Adrenal gland (tissue), 9 donors: ENCODE measurements at regions not wholly inside any gene's neighbourhood (a gene's known extent, or its start where the extent isn't known, plus 50 kb on each side); places are given as distances from the start of the nearest gene placed in this dataset.
A peak's percentile ranks its signal among the peaks of the same experiment; 100 is the strongest.

Experiments
- DNase-seq, 7 donors: peaks; one replicate each; pipeline ENCODE4 v3.0.0-alpha.2; 2019 to 2020
- H3K27ac ChIP-seq, 5 donors: fragments of 200-600 bp; sonication (generic) in 4 of 5; 1 replicate in 3 of 5; 2 replicates in 2 of 5; pipeline versions ENCODE4 v1.5.1 to v1.8.0; 2016 to 2020; ENCODE audit warnings: mild to moderate bottlenecking in 1 of 5
- H3K27me3 ChIP-seq: fragments of 200-600 bp; 2 replicates; pipeline ENCODE4 v1.8.0; 2021
- H3K36me3 ChIP-seq, 2 donors: fragments of 200-600 bp; replicated peaks in 1 of 2; 1 replicate in 1 of 2; 2 replicates in 1 of 2; pipeline versions ENCODE4 v1.5.1 to v1.8.0; 2018 to 2022
- H3K4me1 ChIP-seq, 2 donors: fragments of 200-600 bp; replicated peaks in 1 of 2; 1 replicate in 1 of 2; 2 replicates in 1 of 2; pipeline versions ENCODE4 v1.5.1 to v1.8.0; 2018 to 2021
- H3K4me3 ChIP-seq, 4 donors: fragments of 200-600 bp; sonication (generic) in 3 of 4; one replicate each; pipeline ENCODE4 v1.5.1; 2016 to 2018
- H3K9me3 ChIP-seq, 3 donors: fragments of 200-600 bp; sonication (generic) in 1 of 3; replicated peaks in 1 of 3; 1 replicate in 2 of 3; 2 replicates in 1 of 3; pipeline versions ENCODE4 v1.5.1 to v1.8.0; 2016 to 2021
- CTCF ChIP-seq, 6 experiments: fragments of 450-650 bp in 4 of 6; fragments of 200-600 bp in 2 of 6; sonication (generic) in 1 of 6; IDR thresholded peaks; 1 replicate in 5 of 6; 2 replicates in 1 of 6; pipeline versions ENCODE4 v1.5.1 to v1.8.0; 2016 to 2021; ENCODE audit warnings: antibody characterized with exemption in 6 of 6, mild to moderate bottlenecking in 2 of 6, moderate library complexity in 1 of 6
- POLR2A ChIP-seq, 2 donors: fragments of 450-650 bp; IDR thresholded peaks; one replicate each; pipeline ENCODE4 v1.6.1; 2017; ENCODE audit warnings: antibody characterized with exemption in 2 of 2, mild to moderate bottlenecking in 2 of 2, moderate library complexity in 1 of 2
- WGBS, 4 donors: extraction: QIAGEN DNeasy Blood & Tissue Kit in 2 of 4; methylation state at CpG; one replicate each; pipeline versions ENCODE4 v1.1.5 to v1.1.7; 2013 to 2017; 5-methylcytosine and 5-hydroxymethylcytosine counted together
- intact Hi-C, 2 donors: fragments of 100-400 bp; cut with DNase I; formaldehyde crosslinking; loops; one replicate each; pipeline versions ENCODE4 v1.14.1 to v1.15.0; 2022 to 2023
- donor health status: healthy with polysubstance abuse.
- donor health status: Bipolar disorder and iron deficiency.
- donor health status: DM: yes; HTN: yes; CAD: no.
- donor health status: DM: no; HTN: no; CAD: no.
- donor health status: DM: no; HTN: no; CAD: no.

GRCh38 chr4:188704288-188704687 is 565.0 kb downstream of the TRIML1 start:
- Histone ChIP-seq H3K27ac (no peak overlapping the region), H3K27me3 (no peaks in the 10 kb centered on the region), H3K4me1 (no peaks in the 10 kb centered on the region), H3K4me3 (no peak overlapping the region), H3K36me3 (no peaks in the 10 kb centered on the region), H3K9me3 (no peaks in the 10 kb centered on the region)
- 76 to 85% (median 79%) methylated on average over 5 of the region's 5 CpGs for WGBS, 4 donors
- intact Hi-C loops, result no loop called here
- no peak for DNase-seq
- TF ChIP-seq POLR2A (IDR thresholded peaks at IDR 0.05) (no peak), CTCF (IDR thresholded peaks at IDR 0.05) (no peak)

GRCh38 chr4:188707036-188707435 is 567.8 kb downstream of the TRIML1 start:
- Histone ChIP-seq H3K9me3 (no peaks in the 10 kb centered on the region), H3K36me3 (no peaks in the 10 kb centered on the region), H3K4me3 (no peak overlapping the region), H3K27me3 (no peaks in the 10 kb centered on the region), H3K4me1 (no peaks in the 10 kb centered on the region), H3K27ac (no peak overlapping the region)
- intact Hi-C loops, result no loop called here
- 28 to 43% (median 37%) methylated on average over 4 of the region's 4 CpGs for WGBS, 4 donors
- DNase-seq, result peak in 4 of 7 donors; percentile 18 to 60 (median 31)
- no peak for TF ChIP-seq POLR2A (IDR thresholded peaks at IDR 0.05)
- TF ChIP-seq CTCF (IDR thresholded peaks at IDR 0.05), result no peak

- H3K36me3 ChIP-seq, result no peaks in the 10 kb centered on the region
- TF ChIP-seq POLR2A (IDR thresholded peaks at IDR 0.05), result no peak
- TF ChIP-seq CTCF (IDR thresholded peaks at IDR 0.05), result no peak
- intact Hi-C loops, result no loop called here
Measured at GRCh38 chr4:188714501-188714900, 575.3 kb downstream of the TRIML1 start.

GRCh38 chr4:188714907-188715306 is 575.7 kb downstream of the TRIML1 start:
- Histone ChIP-seq H3K9me3 (no peaks in the 10 kb centered on the region), H3K27me3 (no peaks in the 10 kb centered on the region), H3K4me3 (no peak overlapping the region), H3K4me1 (no peaks in the 10 kb centered on the region), H3K27ac (no peak overlapping the region), H3K36me3 (no peaks in the 10 kb centered on the region)
- TF ChIP-seq POLR2A (IDR thresholded peaks at IDR 0.05) (no peak), CTCF (IDR thresholded peaks at IDR 0.05) (no peak)
- DNase-seq, result no peak
- intact Hi-C loops, result no loop called here
- WGBS, 4 donors, result 74 to 91% (median 83%) methylated on average over 3 of the region's 3 CpGs

More at GRCh38 chr4:188714501-188714900, 575.3 kb downstream of the TRIML1 start:
- Histone ChIP-seq H3K9me3 (no peaks in the 10 kb centered on the region), H3K27ac (no peak overlapping the region), H3K4me3 (no peak overlapping the region), H3K27me3 (no peaks in the 10 kb centered on the region), H3K4me1 (no peaks in the 10 kb centered on the region)
- WGBS, 4 donors, result 48 to 65% (median 58%) methylated on average over 2 of the region's 2 CpGs
- DNase-seq, result no peak
